A172 (cell line): ENCODE measurements at regions not wholly inside any gene's neighbourhood (a gene's known extent, or its start where the extent isn't known, plus 50 kb on each side); places are given as distances from the start of the nearest gene placed in this dataset.
"Not testable (repeated sequence)": the region's sequence is repeated elsewhere in the genome, so short reads cannot be mapped to it uniquely, and the experiment has no call there.

Experiments
- DNase-seq: peaks from one replicate; pipeline ENCODE4 v3.0.0-alpha.2; 2015; ENCODE audit warnings: low spot score

- no peak for DNase-seq
Measured at GRCh38 chr6:115067690-115068447, 725.0 kb upstream of the HS3ST5 start.

- no peak for DNase-seq
Measured at GRCh38 chr6:115064680-115065079, 721.9 kb upstream of the HS3ST5 start.

- DNase-seq: no peak
Measured at GRCh38 chr6:115060581-115060980, 717.8 kb upstream of the HS3ST5 start.

- no peak for DNase-seq
Measured at GRCh38 chr6:115058414-115059211, 715.8 kb upstream of the HS3ST5 start.

- DNase-seq: no peak
Measured at GRCh38 chr6:115055579-115055978, 712.8 kb upstream of the HS3ST5 start.

GRCh38 chr6:115054242-115054641 lies 711.4 kb upstream of the HS3ST5 start:
- DNase-seq: not testable (repeated sequence)

- no peak for DNase-seq
Measured at GRCh38 chr6:115053169-115053860, 710.5 kb upstream of the HS3ST5 start.

GRCh38 chr6:115016593-115016992 lies 673.8 kb upstream of the HS3ST5 start:
- no peak for DNase-seq

- no peak for DNase-seq
Measured at GRCh38 chr6:115004982-115005381, 662.2 kb upstream of the HS3ST5 start.

- peak; percentile 4 for DNase-seq
Measured at GRCh38 chr6:115004204-115004603, 661.4 kb upstream of the HS3ST5 start.

- peak; percentile 60 for DNase-seq
Measured at GRCh38 chr6:115001731-115002350, 659.0 kb upstream of the HS3ST5 start.

- DNase-seq: no peak
Measured at GRCh38 chr6:115000736-115001135, 657.9 kb upstream of the HS3ST5 start.

- DNase-seq: no peak
Measured at GRCh38 chr6:114998492-114998891, 655.7 kb upstream of the HS3ST5 start.

- DNase-seq: peak; percentile 66
Measured at GRCh38 chr6:114997813-114998292, 655.0 kb upstream of the HS3ST5 start.

- DNase-seq: no peak
Measured at GRCh38 chr6:114995526-114995925, 652.7 kb upstream of the HS3ST5 start.

GRCh38 chr6:114989279-114989964 lies 646.6 kb upstream of the HS3ST5 start:
- no peak for DNase-seq

- DNase-seq: no peak
Measured at GRCh38 chr6:114987281-114987680, 644.5 kb upstream of the HS3ST5 start.

- no peak for DNase-seq
Measured at GRCh38 chr6:114955363-114955762, 612.5 kb upstream of the HS3ST5 start.

- no peak for DNase-seq
Measured at GRCh38 chr6:114952229-114952628, 609.4 kb upstream of the HS3ST5 start.

- no peak for DNase-seq
Measured at GRCh38 chr6:114945392-114945791, 602.6 kb upstream of the HS3ST5 start.

GRCh38 chr6:114941078-114941477 lies 598.3 kb upstream of the HS3ST5 start:
- no peak for DNase-seq
